HG03095 (cell line): ENCODE measurements at regions not wholly inside any gene's neighbourhood (a gene's known extent, or its start where the extent isn't known, plus 50 kb on each side); places are given as distances from the start of the nearest gene placed in this dataset.
A peak's percentile ranks its signal among the peaks of the same experiment; 100 is the strongest.

Experiments used
- ATAC-seq: cut with Tn5 transposase; IDR thresholded peaks from one replicate; pipeline ENCODE4 v1.9.1; 2021; ENCODE audit warnings: moderate library complexity; ENCODE audit not compliant: unreplicated experiment

GRCh38 chr10:52853704-52854103 lies 81.1 kb upstream of the MBL2 start:
- peak; percentile 68 for ATAC-seq

GRCh38 chr10:52836816-52837215 lies 64.2 kb upstream of the MBL2 start:
- no peak for ATAC-seq
